VCaP (cell line): ENCODE measurements at regions not wholly inside any gene's neighbourhood (a gene's known extent, or its start where the extent isn't known, plus 50 kb on each side); places are given as distances from the start of the nearest gene placed in this dataset.
"Not testable (repeated sequence)": the region's sequence is repeated elsewhere in the genome, so short reads cannot be mapped to it uniquely, and the experiment has no call there.

Experiments used
- H3K27ac ChIP-seq: fragments of 450-650 bp; 2 replicates; pipeline ENCODE4 v1.5.1; 2017
- CTCF ChIP-seq: fragments of 450-650 bp; conservative IDR thresholded peaks from 2 replicates; pipeline ENCODE4 v1.5.1; 2017; ENCODE audit warnings: mild to moderate bottlenecking, moderate library complexity

- TF ChIP-seq CTCF = no peak
These were observed 539.6 kb upstream of the CCDC54 start for GRCh38 chr3:106837616-106838015.

GRCh38 chr3:106839576-106840280 is 537.5 kb upstream of the CCDC54 start:
- peak overlapping the region; percentile 52; the same call in 1 of the 2 replicates for H3K27ac ChIP-seq
- no peak for TF ChIP-seq CTCF

More at GRCh38 chr3:106837616-106838015, 539.6 kb upstream of the CCDC54 start:
- no peak overlapping the region for H3K27ac ChIP-seq

GRCh38 chr3:106840319-106840718 is 536.9 kb upstream of the CCDC54 start:
- TF ChIP-seq CTCF = no peak
- H3K27ac ChIP-seq = peak overlapping the region; percentile 52; the same call in 1 of the 2 replicates

GRCh38 chr3:106842151-106842550 is 535.1 kb upstream of the CCDC54 start:
- H3K27ac ChIP-seq = no peak overlapping the region
- no peak for TF ChIP-seq CTCF

- no peak overlapping the region for H3K27ac ChIP-seq
- no peak for TF ChIP-seq CTCF
These were observed 532.6 kb upstream of the CCDC54 start for GRCh38 chr3:106844638-106845037.

GRCh38 chr3:106848099-106848498 is 529.1 kb upstream of the CCDC54 start:
- H3K27ac ChIP-seq = no peak overlapping the region
- TF ChIP-seq CTCF = no peak

- H3K27ac ChIP-seq = no peak overlapping the region
- no peak for TF ChIP-seq CTCF
These were observed 526.8 kb upstream of the CCDC54 start for GRCh38 chr3:106850437-106850836.

- H3K27ac ChIP-seq = not testable (repeated sequence)
These were observed 518.9 kb upstream of the CCDC54 start for GRCh38 chr3:106858321-106858720.
